Tibial nerve (tissue), 3 donors: ENCODE measurements at regions not wholly inside any gene's neighbourhood (a gene's known extent, or its start where the extent isn't known, plus 50 kb on each side); places are given as distances from the start of the nearest gene placed in this dataset.

Experiments
- POLR2A ChIP-seq, 2 donors: fragments of 450-650 bp; IDR thresholded peaks; one replicate each; pipeline ENCODE4 v1.6.1; 2017; ENCODE audit warnings: antibody characterized with exemption in 2 of 2, mild to moderate bottlenecking in 2 of 2, moderate library complexity in 2 of 2
- TF ChIP-seq, protein P1 (sequence below), 5 experiments: fragments of 200-600 bp in 3 of 5; fragments of 450-650 bp in 2 of 5; sonication (generic) in 3 of 5; IDR thresholded peaks; one replicate each; pipeline ENCODE4 v1.5.1; 2016 to 2019; ENCODE audit warnings: antibody characterized with exemption in 5 of 5, mild to moderate bottlenecking in 3 of 5, moderate library complexity in 2 of 5

- TF ChIP-seq POLR2A (IDR thresholded peaks at IDR 0.05) = no peak
- TF ChIP-seq, protein P1, sequence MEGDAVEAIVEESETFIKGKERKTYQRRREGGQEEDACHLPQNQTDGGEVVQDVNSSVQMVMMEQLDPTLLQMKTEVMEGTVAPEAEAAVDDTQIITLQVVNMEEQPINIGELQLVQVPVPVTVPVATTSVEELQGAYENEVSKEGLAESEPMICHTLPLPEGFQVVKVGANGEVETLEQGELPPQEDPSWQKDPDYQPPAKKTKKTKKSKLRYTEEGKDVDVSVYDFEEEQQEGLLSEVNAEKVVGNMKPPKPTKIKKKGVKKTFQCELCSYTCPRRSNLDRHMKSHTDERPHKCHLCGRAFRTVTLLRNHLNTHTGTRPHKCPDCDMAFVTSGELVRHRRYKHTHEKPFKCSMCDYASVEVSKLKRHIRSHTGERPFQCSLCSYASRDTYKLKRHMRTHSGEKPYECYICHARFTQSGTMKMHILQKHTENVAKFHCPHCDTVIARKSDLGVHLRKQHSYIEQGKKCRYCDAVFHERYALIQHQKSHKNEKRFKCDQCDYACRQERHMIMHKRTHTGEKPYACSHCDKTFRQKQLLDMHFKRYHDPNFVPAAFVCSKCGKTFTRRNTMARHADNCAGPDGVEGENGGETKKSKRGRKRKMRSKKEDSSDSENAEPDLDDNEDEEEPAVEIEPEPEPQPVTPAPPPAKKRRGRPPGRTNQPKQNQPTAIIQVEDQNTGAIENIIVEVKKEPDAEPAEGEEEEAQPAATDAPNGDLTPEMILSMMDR (IDR thresholded peaks at IDR 0.05) = no peak
These were observed 96.3 kb downstream of the PLXNA1 start for GRCh38 chr3:127079211-127079610.
